Body of pancreas (tissue), 4 donors: ENCODE measurements at regions not wholly inside any gene's neighbourhood (a gene's known extent, or its start where the extent isn't known, plus 50 kb on each side); places are given as distances from the start of the nearest gene placed in this dataset.

Experiments
- ATAC-seq: fragments of 150-250 bp; one replicate; pipeline ENCODE4 v1.9.1; 2016
- DNase-seq, 4 donors: peaks; one replicate each; pipeline ENCODE4 v3.0.0-alpha.2; 2019
- H3K27ac ChIP-seq, 4 donors: fragments of 200-600 bp; sonication (generic); 1 replicate in 3 of 4; 2 replicates in 1 of 4; pipeline versions ENCODE4 v1.5.1 to v1.6.1; 2016 to 2019; ENCODE audit warnings: mild to moderate bottlenecking in 1 of 4, mixed read lengths in 1 of 4, moderate library complexity in 1 of 4
- H3K27me3 ChIP-seq, 2 donors: fragments of 200-600 bp; sonication (generic); one replicate each; pipeline ENCODE4 v1.6.0; 2016; ENCODE audit warnings: mild to moderate bottlenecking in 1 of 2
- H3K36me3 ChIP-seq, 2 donors: fragments of 200-600 bp; sonication (generic); replicated peaks in 1 of 2; 2 replicates each; pipeline ENCODE4 v1.5.1; 2016; ENCODE audit warnings: low read depth in 2 of 2; ENCODE audit not compliant: insufficient read depth in 1 of 2
- H3K4me1 ChIP-seq: fragments of 200-600 bp; sonication (generic); one replicate; pipeline ENCODE4 v1.6.0; 2016
- H3K4me3 ChIP-seq, 2 donors: fragments of 200-600 bp; sonication (generic); 1 replicate in 1 of 2; 2 replicates in 1 of 2; pipeline ENCODE4 v1.5.1; 2016 to 2019
- H3K9me3 ChIP-seq, 3 donors: fragments of 200-600 bp; sonication (generic); 1 replicate in 2 of 3; 2 replicates in 1 of 3; pipeline ENCODE4 v1.5.1; 2016
- POLR2A ChIP-seq, 3 donors: fragments of 450-650 bp; IDR thresholded peaks; one replicate each; pipeline ENCODE4 v1.6.1; 2016; ENCODE audit warnings: antibody characterized with exemption in 3 of 3, mild to moderate bottlenecking in 2 of 3
- WGBS, 2 donors: methylation state at CpG; one replicate each; pipeline ENCODE4 v1.1.5; 2017; 5-methylcytosine and 5-hydroxymethylcytosine counted together
- intact Hi-C: fragments of 100-400 bp; cut with DNase I; formaldehyde crosslinking; loops from one replicate; pipeline ENCODE4 v1.15.1; 2023
- TF ChIP-seq, protein P1 (sequence below), 7 experiments: fragments of 450-650 bp in 4 of 7; fragments of 200-600 bp in 3 of 7; sonication (generic) in 3 of 7; IDR thresholded peaks; one replicate each; pipeline ENCODE4 v1.5.1; 2016 to 2019; ENCODE audit warnings: antibody characterized with exemption in 7 of 7

DNA sequence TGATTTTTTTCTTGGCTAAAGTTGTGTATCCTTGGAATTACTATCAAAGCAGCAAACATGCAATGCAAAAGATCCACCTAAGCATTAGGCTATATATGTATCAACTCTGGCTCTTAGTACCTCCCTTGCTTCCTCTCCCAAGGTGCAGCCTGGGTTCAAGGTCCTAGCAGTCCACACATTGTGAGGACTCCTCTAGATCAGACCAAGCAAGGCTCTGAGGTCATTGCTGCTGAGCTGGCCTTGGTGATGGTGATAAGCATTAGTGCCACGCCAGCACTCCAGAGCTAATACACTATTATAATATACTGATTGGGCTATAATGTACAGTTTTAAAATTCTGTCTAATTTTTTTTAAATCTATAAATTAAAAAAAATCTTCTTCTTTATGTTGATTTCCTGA is 196.9 kb upstream of the BTG1 start:
- no peaks in the 10 kb centered on the region for H3K4me1 ChIP-seq
- H3K27me3 ChIP-seq: no peaks in the 10 kb centered on the region
- intact Hi-C loops: no loop called here
- H3K4me3 ChIP-seq: no peak overlapping the region
- H3K9me3 ChIP-seq: no peaks in the 10 kb centered on the region
- WGBS, 2 donors: 72 to 82% methylated on average over 1 of the region's 1 CpG
- no peak overlapping the region for H3K27ac ChIP-seq
- ATAC-seq: no peak
- DNase-seq: peak in 1 of 4 donors; percentile 23
- no peak for TF ChIP-seq POLR2A (IDR thresholded peaks at IDR 0.05)
- TF ChIP-seq, protein P1, sequence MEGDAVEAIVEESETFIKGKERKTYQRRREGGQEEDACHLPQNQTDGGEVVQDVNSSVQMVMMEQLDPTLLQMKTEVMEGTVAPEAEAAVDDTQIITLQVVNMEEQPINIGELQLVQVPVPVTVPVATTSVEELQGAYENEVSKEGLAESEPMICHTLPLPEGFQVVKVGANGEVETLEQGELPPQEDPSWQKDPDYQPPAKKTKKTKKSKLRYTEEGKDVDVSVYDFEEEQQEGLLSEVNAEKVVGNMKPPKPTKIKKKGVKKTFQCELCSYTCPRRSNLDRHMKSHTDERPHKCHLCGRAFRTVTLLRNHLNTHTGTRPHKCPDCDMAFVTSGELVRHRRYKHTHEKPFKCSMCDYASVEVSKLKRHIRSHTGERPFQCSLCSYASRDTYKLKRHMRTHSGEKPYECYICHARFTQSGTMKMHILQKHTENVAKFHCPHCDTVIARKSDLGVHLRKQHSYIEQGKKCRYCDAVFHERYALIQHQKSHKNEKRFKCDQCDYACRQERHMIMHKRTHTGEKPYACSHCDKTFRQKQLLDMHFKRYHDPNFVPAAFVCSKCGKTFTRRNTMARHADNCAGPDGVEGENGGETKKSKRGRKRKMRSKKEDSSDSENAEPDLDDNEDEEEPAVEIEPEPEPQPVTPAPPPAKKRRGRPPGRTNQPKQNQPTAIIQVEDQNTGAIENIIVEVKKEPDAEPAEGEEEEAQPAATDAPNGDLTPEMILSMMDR (IDR thresholded peaks at IDR 0.05): no peak
- no peaks in the 10 kb centered on the region for H3K36me3 ChIP-seq

GRCh38 chr12:92341065-92341668 is 195.5 kb upstream of the BTG1 start:
- H3K27me3 ChIP-seq: no peaks in the 10 kb centered on the region
- intact Hi-C loops: no loop called here
- H3K27ac ChIP-seq: no peak overlapping the region
- no peaks in the 10 kb centered on the region for H3K36me3 ChIP-seq
- DNase-seq (no peak), ATAC-seq (no peak)
- TF ChIP-seq POLR2A (IDR thresholded peaks at IDR 0.05): no peak
- TF ChIP-seq, protein P1 (IDR thresholded peaks at IDR 0.05): no peak
- no peaks in the 10 kb centered on the region for H3K4me1 ChIP-seq
- no peaks in the 10 kb centered on the region for H3K9me3 ChIP-seq
- no peak overlapping the region for H3K4me3 ChIP-seq
- 35 to 46% methylated on average over 13 of the region's 13 CpGs for WGBS, 2 donors

DNA sequence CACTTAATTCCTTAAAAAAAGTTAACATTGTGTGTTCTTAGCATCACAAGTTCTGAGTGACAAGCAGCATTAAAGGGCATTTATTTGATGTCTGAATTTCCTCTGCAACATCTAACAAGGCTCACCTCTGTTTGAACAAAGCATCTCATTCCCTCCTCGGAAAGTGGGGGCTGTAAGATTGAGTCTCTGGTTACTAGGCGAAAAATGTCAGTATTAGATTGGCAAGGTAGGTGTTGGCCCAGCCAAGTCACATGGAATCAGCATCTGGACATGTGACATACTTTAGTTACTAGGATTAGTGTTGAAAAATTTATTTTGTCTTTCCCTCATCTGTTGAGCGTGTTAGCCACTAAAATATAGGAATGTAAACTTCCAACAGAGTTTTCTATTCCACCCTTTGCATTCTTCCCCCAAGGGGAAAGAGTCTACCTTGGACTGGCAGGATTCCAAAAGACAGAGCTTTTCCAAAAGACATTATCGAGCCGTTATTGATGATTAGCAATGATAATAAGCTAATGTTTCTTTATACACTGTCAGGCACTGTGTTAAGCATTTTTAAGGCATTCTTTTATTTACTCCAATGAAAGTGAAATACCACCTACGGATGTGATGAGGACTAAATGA is 194.9 kb upstream of the BTG1 start:
- no peaks in the 10 kb centered on the region for H3K27me3 ChIP-seq
- intact Hi-C loops: no loop called here
- no peaks in the 10 kb centered on the region for H3K36me3 ChIP-seq
- no peak for ATAC-seq
- H3K27ac ChIP-seq: no peak overlapping the region
- no peak overlapping the region for H3K4me3 ChIP-seq
- TF ChIP-seq POLR2A (IDR thresholded peaks at IDR 0.05): no peak
- TF ChIP-seq, protein P1 (IDR thresholded peaks at IDR 0.05): no peak
- WGBS, 2 donors: 69 to 77% methylated on average over 6 of the region's 6 CpGs
- no peak for DNase-seq
- no peaks in the 10 kb centered on the region for H3K9me3 ChIP-seq
- no peaks in the 10 kb centered on the region for H3K4me1 ChIP-seq

DNA sequence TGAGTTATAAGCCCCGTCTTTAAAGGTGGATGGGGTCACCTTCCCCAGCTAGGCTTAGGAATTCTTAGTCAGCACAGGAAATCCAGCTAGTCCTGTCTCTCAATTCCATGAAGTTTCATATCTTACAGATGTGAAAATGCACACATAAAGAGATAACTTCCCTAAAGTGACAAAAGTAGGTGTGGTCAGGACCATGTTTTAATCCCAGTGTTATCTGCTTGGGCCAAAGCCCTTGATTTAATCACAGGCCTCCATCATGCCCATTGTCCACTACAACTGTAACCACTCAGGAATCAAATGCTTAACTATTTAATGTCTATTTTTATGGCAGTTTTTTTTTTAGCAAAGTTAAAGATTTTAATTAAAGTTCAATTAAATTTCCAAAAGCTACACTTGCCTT is 194.4 kb upstream of the BTG1 start:
- Histone ChIP-seq H3K4me1 (no peaks in the 10 kb centered on the region), H3K9me3 (no peaks in the 10 kb centered on the region), H3K36me3 (no peaks in the 10 kb centered on the region), H3K27ac (no peak overlapping the region), H3K27me3 (no peaks in the 10 kb centered on the region), H3K4me3 (no peak overlapping the region)
- no peak for DNase-seq
- intact Hi-C loops: no loop called here
- no peak for TF ChIP-seq POLR2A (IDR thresholded peaks at IDR 0.05)
- TF ChIP-seq, protein P1 (IDR thresholded peaks at IDR 0.05): no peak
- 80 to 83% methylated on average over 1 of the region's 1 CpG for WGBS, 2 donors
- ATAC-seq: no peak
